Endothelial cell of umbilical vein (primary cell): ENCODE measurements at regions not wholly inside any gene's neighbourhood (a gene's known extent, or its start where the extent isn't known, plus 50 kb on each side); places are given as distances from the start of the nearest gene placed in this dataset.

Source experiments
- CTCF ChIP-seq, 2 donors: IDR thresholded peaks; 1 replicate in 1 of 2; 2 replicates in 1 of 2; pipeline ENCODE4 v1.5.1; 2011; ENCODE audit warnings: low read length in 2 of 2, mild to moderate bottlenecking in 2 of 2, moderate library complexity in 2 of 2, control low read depth in 1 of 2, inconsistent platforms in 1 of 2, low read depth in 1 of 2; ENCODE audit not compliant: insufficient read depth in 1 of 2; ENCODE audit errors: extremely low read depth in 1 of 2
- POLR2A ChIP-seq: IDR thresholded peaks from 2 replicates; pipeline ENCODE4 v1.6.1; 2012; ENCODE audit warnings: low read depth, mild to moderate bottlenecking, control low read depth, low read length
- TF ChIP-seq, protein P1 (sequence below): IDR thresholded peaks from 2 replicates; pipeline ENCODE4 v1.6.1; 2011; ENCODE audit not compliant: insufficient read depth, insufficient read length

DNA sequence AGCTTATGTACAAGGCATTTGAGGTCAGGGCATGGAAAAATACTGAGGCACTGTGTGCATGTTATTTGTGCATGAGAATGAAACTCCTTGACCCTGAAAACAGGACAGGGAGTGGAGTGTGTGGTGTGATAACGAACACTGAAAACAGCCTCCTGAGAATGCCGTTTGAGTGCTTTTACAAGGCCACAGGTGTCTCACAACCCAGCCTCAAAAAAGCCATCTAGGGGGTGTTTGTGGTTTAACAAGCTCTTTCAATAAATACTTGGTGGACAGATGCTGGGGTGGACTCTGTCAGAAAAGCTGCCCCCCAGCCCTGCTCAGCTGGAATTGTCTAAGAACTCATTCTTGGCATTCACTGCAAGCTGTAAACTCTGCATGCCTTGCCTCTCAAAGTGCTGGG, 94.0 kb upstream of the SLC25A48 start:
- TF ChIP-seq, protein P1, sequence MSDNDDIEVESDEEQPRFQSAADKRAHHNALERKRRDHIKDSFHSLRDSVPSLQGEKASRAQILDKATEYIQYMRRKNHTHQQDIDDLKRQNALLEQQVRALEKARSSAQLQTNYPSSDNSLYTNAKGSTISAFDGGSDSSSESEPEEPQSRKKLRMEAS, result no peak
- no peak for TF ChIP-seq POLR2A
- TF ChIP-seq CTCF (IDR thresholded peaks at IDR 0.05; ENCODE audit: extremely low read depth in 1 of 2, insufficient read depth in 1 of 2, low read depth in 1 of 2, low read length in 2 of 2), result no peak
